Natural killer cell (primary cell): ENCODE measurements at regions not wholly inside any gene's neighbourhood (a gene's known extent, or its start where the extent isn't known, plus 50 kb on each side); places are given as distances from the start of the nearest gene placed in this dataset.

Experiments used
- ATAC-seq, 3 donors: fragments of 150-1000 bp in 2 of 3; fragments of 200-7000 bp in 1 of 3; cut with Tn5 transposase; 1 replicate in 1 of 3; 2 replicates in 2 of 3; pipeline ENCODE4 v1.10.0; 2021; ENCODE audit warnings: mild to moderate bottlenecking in 2 of 3, moderate library complexity in 2 of 3
- DNase-seq, 2 donors: peaks; one replicate each; pipeline versions ENCODE4 v3.0.0 to v3.0.0-alpha.2; 2013 to 2021; ENCODE audit warnings: mixed read lengths in 1 of 2
- H3K27ac ChIP-seq: one replicate; pipeline ENCODE4 v1.5.1; 2013; ENCODE audit warnings: mild to moderate bottlenecking, low read length
- H3K27me3 ChIP-seq: one replicate; pipeline ENCODE4 v1.6.1; 2013; ENCODE audit warnings: low read length; ENCODE audit not compliant: control insufficient read depth, insufficient read depth
- H3K36me3 ChIP-seq: one replicate; pipeline ENCODE4 v1.6.1; 2013; ENCODE audit warnings: low read length; ENCODE audit not compliant: control insufficient read depth, insufficient read depth
- H3K4me1 ChIP-seq: one replicate; pipeline ENCODE4 v1.6.1; 2013; ENCODE audit warnings: low read length; ENCODE audit not compliant: control insufficient read depth, insufficient read depth
- H3K4me3 ChIP-seq: one replicate; pipeline ENCODE4 v1.5.1; 2013; ENCODE audit warnings: low read length
- H3K9me3 ChIP-seq: one replicate; pipeline ENCODE4 v1.6.1; 2013; ENCODE audit warnings: low read length; ENCODE audit not compliant: control insufficient read depth, insufficient read depth
- H3K27ac Mint-ChIP-seq, 2 donors: one replicate each; pipeline ENCODE4 v1.8.0; 2022; ENCODE audit warnings: mild to moderate bottlenecking in 2 of 2, mixed read lengths in 2 of 2, moderate library complexity in 1 of 2
- H3K27me3 Mint-ChIP-seq, 2 donors: one replicate each; pipeline ENCODE4 v1.8.0; 2022; ENCODE audit warnings: low read depth in 2 of 2, mixed read lengths in 2 of 2
- H3K36me3 Mint-ChIP-seq: one replicate; pipeline ENCODE4 v1.8.0; 2022; ENCODE audit warnings: mixed read lengths
- H3K4me1 Mint-ChIP-seq, 2 donors: one replicate each; pipeline ENCODE4 v1.8.0; 2022; ENCODE audit warnings: mixed read lengths in 2 of 2
- H3K4me3 Mint-ChIP-seq: one replicate; pipeline ENCODE4 v1.8.0; 2022; ENCODE audit warnings: mild to moderate bottlenecking, moderate library complexity, mixed read lengths
- H3K9me3 Mint-ChIP-seq, 2 donors: one replicate each; pipeline ENCODE4 v1.8.0; 2022; ENCODE audit warnings: mixed read lengths in 2 of 2
- WGBS: methylation state at CpG from one replicate; pipeline ENCODE4 v1.1.7; 2013; ENCODE audit warnings: missing lambda C conversion rate; ENCODE audit not compliant: insufficient coverage; 5-methylcytosine and 5-hydroxymethylcytosine counted together
- intact Hi-C: fragments of 100-400 bp; cut with micrococcal nuclease; formaldehyde crosslinking; loops from one replicate; pipeline ENCODE4 v1.14.2; 2022
- TF ChIP-seq, protein P1 (sequence below): fragments of 200-600 bp; IDR thresholded peaks from one replicate; pipeline ENCODE4 v1.8.0; 2022; ENCODE audit warnings: antibody characterized with exemption

DNA sequence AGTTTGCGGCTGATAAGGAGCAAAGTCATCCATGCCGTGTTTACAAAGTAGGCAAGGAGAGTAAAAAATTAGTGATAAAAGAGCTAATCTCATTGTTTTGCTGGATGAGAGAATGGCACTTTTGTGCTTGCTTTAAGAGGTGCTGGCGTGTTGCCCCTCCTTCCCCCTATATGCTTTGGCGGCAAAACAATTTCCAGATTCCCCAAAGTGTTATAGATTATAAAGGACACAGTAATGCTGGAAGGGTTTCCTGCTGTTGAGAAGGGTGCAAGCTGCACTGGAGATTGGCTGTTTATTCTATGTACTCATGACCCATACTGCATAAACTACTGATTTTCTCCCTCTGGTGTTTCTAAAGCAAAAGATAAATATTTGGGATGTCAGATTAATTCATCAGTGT lies 338.9 kb upstream of the MAP3K7 start:
- TF ChIP-seq, protein P1, sequence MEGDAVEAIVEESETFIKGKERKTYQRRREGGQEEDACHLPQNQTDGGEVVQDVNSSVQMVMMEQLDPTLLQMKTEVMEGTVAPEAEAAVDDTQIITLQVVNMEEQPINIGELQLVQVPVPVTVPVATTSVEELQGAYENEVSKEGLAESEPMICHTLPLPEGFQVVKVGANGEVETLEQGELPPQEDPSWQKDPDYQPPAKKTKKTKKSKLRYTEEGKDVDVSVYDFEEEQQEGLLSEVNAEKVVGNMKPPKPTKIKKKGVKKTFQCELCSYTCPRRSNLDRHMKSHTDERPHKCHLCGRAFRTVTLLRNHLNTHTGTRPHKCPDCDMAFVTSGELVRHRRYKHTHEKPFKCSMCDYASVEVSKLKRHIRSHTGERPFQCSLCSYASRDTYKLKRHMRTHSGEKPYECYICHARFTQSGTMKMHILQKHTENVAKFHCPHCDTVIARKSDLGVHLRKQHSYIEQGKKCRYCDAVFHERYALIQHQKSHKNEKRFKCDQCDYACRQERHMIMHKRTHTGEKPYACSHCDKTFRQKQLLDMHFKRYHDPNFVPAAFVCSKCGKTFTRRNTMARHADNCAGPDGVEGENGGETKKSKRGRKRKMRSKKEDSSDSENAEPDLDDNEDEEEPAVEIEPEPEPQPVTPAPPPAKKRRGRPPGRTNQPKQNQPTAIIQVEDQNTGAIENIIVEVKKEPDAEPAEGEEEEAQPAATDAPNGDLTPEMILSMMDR, result no peak
- H3K36me3 Mint-ChIP-seq, result no peaks in the 10 kb centered on the region

DNA sequence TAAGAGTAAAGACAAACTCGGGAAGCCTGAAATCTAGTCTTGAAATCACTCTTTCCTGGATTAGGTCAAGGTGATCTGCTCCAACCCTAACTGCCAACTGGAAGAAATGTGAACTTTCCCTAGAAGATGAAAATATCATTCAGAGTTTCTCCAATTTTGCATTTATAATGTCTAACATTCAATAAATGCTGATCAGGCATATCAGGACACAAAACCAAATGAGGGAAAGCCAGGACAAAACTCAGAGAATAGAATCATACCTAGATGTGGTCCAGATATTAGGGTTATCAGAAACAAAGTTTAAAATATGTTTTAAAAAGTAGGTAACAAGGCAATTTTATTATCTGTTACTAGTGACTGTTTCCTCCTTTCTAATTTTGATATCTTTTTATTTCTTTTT lies 335.5 kb upstream of the MAP3K7 start:
- intact Hi-C loops, result no loop called here
- WGBS, result 77% methylated on average over 1 of the region's 1 CpG
- Histone ChIP-seq H3K4me3 (no peak overlapping the region), H3K9me3 (no peaks in the 10 kb centered on the region), H3K27me3 (no peaks in the 10 kb centered on the region), H3K36me3 (no peaks in the 10 kb centered on the region), H3K4me1 (no peaks in the 10 kb centered on the region), H3K27ac (no peak overlapping the region)
- Mint-ChIP-seq H3K36me3 (no peaks in the 10 kb centered on the region), H3K27me3 (no peaks in the 10 kb centered on the region), H3K4me1 (no peaks in the 10 kb centered on the region), H3K4me3 (no peak overlapping the region), H3K9me3 (peaks cover 0 to 2% of the 10 kb centered on the region in 2 donors), H3K27ac (no peak overlapping the region)
- ATAC-seq (no peak), DNase-seq (no peak)
- TF ChIP-seq, protein P1, result no peak

More for the DNA sequence above, 338.9 kb upstream of the MAP3K7 start:
- ATAC-seq (no peak), DNase-seq (no peak)
- WGBS, result 93% methylated on average over 2 of the region's 4 CpGs
- H3K4me3 Mint-ChIP-seq, result no peak overlapping the region
- H3K9me3 Mint-ChIP-seq, result peaks cover 0 to 2% of the 10 kb centered on the region in 2 donors
- H3K4me1 Mint-ChIP-seq, result no peaks in the 10 kb centered on the region
- H3K4me3 ChIP-seq, result no peak overlapping the region
- intact Hi-C loops, result no loop called here
- H3K36me3 ChIP-seq, result no peaks in the 10 kb centered on the region
- no peaks in the 10 kb centered on the region for H3K9me3 ChIP-seq
- H3K27ac Mint-ChIP-seq, result no peak overlapping the region
- peaks cover 2% of the 10 kb centered on the region for H3K27me3 ChIP-seq
- H3K27ac ChIP-seq, result no peak overlapping the region
- no peaks in the 10 kb centered on the region for H3K4me1 ChIP-seq
- no peaks in the 10 kb centered on the region for H3K27me3 Mint-ChIP-seq

DNA sequence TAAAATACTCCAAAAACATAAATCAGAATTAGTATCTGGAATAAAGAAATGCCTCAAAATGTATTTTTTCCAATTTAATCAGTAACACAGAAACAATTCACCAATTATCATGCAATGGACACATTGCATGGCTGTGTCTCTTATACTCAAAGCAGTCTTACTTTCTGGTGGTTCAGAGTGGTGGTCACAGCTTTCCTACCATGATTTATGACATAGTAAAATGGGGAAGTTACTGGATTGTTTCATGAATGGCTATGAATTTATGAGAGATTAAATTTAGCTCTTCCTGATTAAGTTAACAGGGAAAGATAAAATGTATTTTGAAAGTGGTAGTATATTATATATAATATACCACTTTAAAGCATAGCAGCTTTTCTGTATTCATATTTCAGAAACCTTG lies 331.5 kb upstream of the MAP3K7 start:
- intact Hi-C loops, result no loop called here
- H3K27me3 Mint-ChIP-seq, result no peaks in the 10 kb centered on the region
- H3K4me3 ChIP-seq, result no peak overlapping the region
- H3K9me3 ChIP-seq, result peaks cover 5% of the 10 kb centered on the region
- no peaks in the 10 kb centered on the region for H3K4me1 ChIP-seq
- TF ChIP-seq, protein P1, result no peak
- H3K4me3 Mint-ChIP-seq, result no peak overlapping the region
- no peaks in the 10 kb centered on the region for H3K36me3 Mint-ChIP-seq
- no peak overlapping the region for H3K27ac ChIP-seq
- no peak overlapping the region for H3K27ac Mint-ChIP-seq
- peaks cover 4% of the 10 kb centered on the region in 2 donors for H3K9me3 Mint-ChIP-seq
- H3K36me3 ChIP-seq, result no peaks in the 10 kb centered on the region
- ATAC-seq, result no peak
- no peaks in the 10 kb centered on the region for H3K4me1 Mint-ChIP-seq
- H3K27me3 ChIP-seq, result no peaks in the 10 kb centered on the region
- DNase-seq, result no peak

DNA sequence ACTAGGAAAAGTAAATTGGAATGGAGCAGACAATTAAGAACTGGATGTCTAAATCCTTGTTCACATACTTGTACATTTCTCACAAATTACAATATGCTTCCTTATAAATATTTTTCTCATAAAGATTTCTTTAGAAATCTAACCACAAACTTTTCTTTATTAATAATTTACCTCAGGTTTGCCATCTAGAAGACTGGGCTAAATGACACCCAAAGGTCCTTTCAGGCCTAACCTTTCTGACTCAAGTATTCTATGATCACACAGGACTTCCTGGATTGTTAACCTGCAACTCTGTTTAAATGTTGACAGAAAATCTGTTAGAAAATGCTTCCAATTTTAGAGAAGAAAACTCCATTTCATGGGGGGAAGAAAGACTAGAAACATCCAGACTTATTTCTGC lies 330.5 kb upstream of the MAP3K7 start:
- Histone ChIP-seq H3K4me3 (no peak overlapping the region), H3K36me3 (no peaks in the 10 kb centered on the region), H3K9me3 (peaks cover 5% of the 10 kb centered on the region), H3K27me3 (no peaks in the 10 kb centered on the region), H3K27ac (no peak overlapping the region), H3K4me1 (no peaks in the 10 kb centered on the region)
- no peak overlapping the region for H3K27ac Mint-ChIP-seq
- TF ChIP-seq, protein P1, result no peak
- no peaks in the 10 kb centered on the region for H3K36me3 Mint-ChIP-seq
- no peaks in the 10 kb centered on the region for H3K4me1 Mint-ChIP-seq
- ATAC-seq (no peak), DNase-seq (no peak)
- H3K9me3 Mint-ChIP-seq, result peaks cover 4% of the 10 kb centered on the region in 2 donors
- H3K27me3 Mint-ChIP-seq, result no peaks in the 10 kb centered on the region
- no peak overlapping the region for H3K4me3 Mint-ChIP-seq
- intact Hi-C loops, result no loop called here
